NCI-H1436 treated with DMSO at 0.1 percent for 48 hours (cell line): ENCODE measurements at regions not wholly inside any gene's neighbourhood (a gene's known extent, or its start where the extent isn't known, plus 50 kb on each side); places are given as distances from the start of the nearest gene placed in this dataset.

ENCODE experiments used
- DNase-seq: peaks from one replicate; lab custom pipeline; 2025; lab: John Stamatoyannopoulos, UW

GRCh38 chr3:193929921-193930646 lies 205.9 kb upstream of the HES1 start:
- DNase-seq = no peak

- no peak for DNase-seq
These were observed 203.8 kb upstream of the HES1 start for GRCh38 chr3:193932136-193932535.

- no peak for DNase-seq
These were observed 203.4 kb upstream of the HES1 start for GRCh38 chr3:193932576-193932975.

- no peak for DNase-seq
These were observed 202.5 kb upstream of the HES1 start for GRCh38 chr3:193933451-193933850.

GRCh38 chr3:193935916-193936315 lies 200.0 kb upstream of the HES1 start:
- DNase-seq = no peak

- DNase-seq = no peak
These were observed 197.3 kb upstream of the HES1 start for GRCh38 chr3:193938613-193939012.

GRCh38 chr3:193939527-193939926 lies 196.4 kb upstream of the HES1 start:
- no peak for DNase-seq

GRCh38 chr3:193940526-193940925 lies 195.4 kb upstream of the HES1 start:
- no peak for DNase-seq

GRCh38 chr3:193941486-193941885 lies 194.5 kb upstream of the HES1 start:
- no peak for DNase-seq

GRCh38 chr3:193942516-193943055 lies 193.4 kb upstream of the HES1 start:
- DNase-seq = no peak

GRCh38 chr3:193943200-193943599 lies 192.7 kb upstream of the HES1 start:
- DNase-seq = no peak

- DNase-seq = no peak
These were observed 192.0 kb upstream of the HES1 start for GRCh38 chr3:193943851-193944517.

- no peak for DNase-seq
These were observed 191.4 kb upstream of the HES1 start for GRCh38 chr3:193944518-193944884.

- no peak for DNase-seq
These were observed 190.8 kb upstream of the HES1 start for GRCh38 chr3:193945143-193945542.

GRCh38 chr3:193946945-193947344 lies 189.0 kb upstream of the HES1 start:
- peak; percentile 60 for DNase-seq

GRCh38 chr3:193947596-193947995 lies 188.4 kb upstream of the HES1 start:
- DNase-seq = no peak

- no peak for DNase-seq
These were observed 187.5 kb upstream of the HES1 start for GRCh38 chr3:193948459-193948858.

- DNase-seq = no peak
These were observed 184.1 kb upstream of the HES1 start for GRCh38 chr3:193951859-193952258.

- DNase-seq = no peak
These were observed 181.2 kb upstream of the HES1 start for GRCh38 chr3:193954752-193955151.

GRCh38 chr3:193955719-193956118 lies 180.2 kb upstream of the HES1 start:
- no peak for DNase-seq

GRCh38 chr3:193959861-193960260 lies 176.1 kb upstream of the HES1 start:
- no peak for DNase-seq

- DNase-seq = no peak
These were observed 175.3 kb upstream of the HES1 start for GRCh38 chr3:193960487-193961274.
